GM12872 (cell line): ENCODE measurements at regions not wholly inside any gene's neighbourhood (a gene's known extent, or its start where the extent isn't known, plus 50 kb on each side); places are given as distances from the start of the nearest gene placed in this dataset.

Experiments used
- TF ChIP-seq, protein P1 (sequence below): IDR thresholded peaks from 3 replicates; pipeline ENCODE4 v1.5.1; 2011; ENCODE audit warnings: low read depth, mild to moderate bottlenecking, low read length, moderate library complexity; ENCODE audit not compliant: insufficient read depth

DNA sequence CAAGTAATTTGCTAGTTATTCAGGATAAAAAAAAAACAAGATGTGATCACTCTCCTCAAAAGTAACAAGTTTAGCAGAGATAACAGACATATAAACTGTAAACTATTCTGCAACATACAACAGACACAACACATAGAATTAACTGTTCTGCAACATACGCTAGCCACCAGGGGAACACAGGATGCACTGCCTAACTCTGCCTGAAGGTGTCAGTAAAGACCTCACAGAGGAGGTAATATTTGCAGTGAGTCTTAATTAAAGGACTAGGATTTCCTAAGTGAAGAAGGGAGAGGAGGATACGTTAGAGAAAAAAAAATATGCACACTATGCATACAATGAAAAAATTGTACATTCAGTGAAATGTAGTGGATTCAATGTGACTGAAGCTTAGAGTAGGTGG, 129.6 kb downstream of the NBPF8 start:
- TF ChIP-seq, protein P1, sequence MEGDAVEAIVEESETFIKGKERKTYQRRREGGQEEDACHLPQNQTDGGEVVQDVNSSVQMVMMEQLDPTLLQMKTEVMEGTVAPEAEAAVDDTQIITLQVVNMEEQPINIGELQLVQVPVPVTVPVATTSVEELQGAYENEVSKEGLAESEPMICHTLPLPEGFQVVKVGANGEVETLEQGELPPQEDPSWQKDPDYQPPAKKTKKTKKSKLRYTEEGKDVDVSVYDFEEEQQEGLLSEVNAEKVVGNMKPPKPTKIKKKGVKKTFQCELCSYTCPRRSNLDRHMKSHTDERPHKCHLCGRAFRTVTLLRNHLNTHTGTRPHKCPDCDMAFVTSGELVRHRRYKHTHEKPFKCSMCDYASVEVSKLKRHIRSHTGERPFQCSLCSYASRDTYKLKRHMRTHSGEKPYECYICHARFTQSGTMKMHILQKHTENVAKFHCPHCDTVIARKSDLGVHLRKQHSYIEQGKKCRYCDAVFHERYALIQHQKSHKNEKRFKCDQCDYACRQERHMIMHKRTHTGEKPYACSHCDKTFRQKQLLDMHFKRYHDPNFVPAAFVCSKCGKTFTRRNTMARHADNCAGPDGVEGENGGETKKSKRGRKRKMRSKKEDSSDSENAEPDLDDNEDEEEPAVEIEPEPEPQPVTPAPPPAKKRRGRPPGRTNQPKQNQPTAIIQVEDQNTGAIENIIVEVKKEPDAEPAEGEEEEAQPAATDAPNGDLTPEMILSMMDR: peak; percentile 50
